Activated CD4-positive, alpha-beta memory T cell treated with anti-CD3 and anti-CD28 coated beads, Interleukin-2, amount 10 ng/mL, durations not matched to agents 7 days and 5 days (primary cell): ENCODE measurements at regions not wholly inside any gene's neighbourhood (a gene's known extent, or its start where the extent isn't known, plus 50 kb on each side); places are given as distances from the start of the nearest gene placed in this dataset.
"Not testable (repeated sequence)": the region's sequence is repeated elsewhere in the genome, so short reads cannot be mapped to it uniquely, and the experiment has no call there.

Source experiments
- CTCF ChIA-PET: fragments of 350-600 bp; sonication (Branson Sonifier 250); formaldehyde crosslinking; loops from one replicate; lab custom pipeline; 2021; ENCODE audit warnings: antibody characterized with exemption, inconsistent platforms; lab: Charles Lee
- POLR2A ChIA-PET: fragments of 350-600 bp; sonication (Branson Sonifier 250); formaldehyde crosslinking; loops from one replicate; lab custom pipeline; 2021; ENCODE audit warnings: antibody characterized with exemption; lab: Charles Lee
- DNase-seq: peaks from one replicate; pipeline ENCODE4 v3.0.0-alpha.2; 2020
- H3K27ac Mint-ChIP-seq: one replicate; pipeline ENCODE4 v1.8.0; 2021; ENCODE audit warnings: mild to moderate bottlenecking, mixed read lengths
- H3K27me3 Mint-ChIP-seq: one replicate; pipeline ENCODE4 v1.8.0; 2021; ENCODE audit warnings: mixed read lengths
- H3K36me3 Mint-ChIP-seq: one replicate; pipeline ENCODE4 v1.8.0; 2021; ENCODE audit warnings: low read depth, mixed read lengths
- H3K4me1 Mint-ChIP-seq: one replicate; pipeline ENCODE4 v1.8.0; 2021; ENCODE audit warnings: mixed read lengths
- H3K4me3 Mint-ChIP-seq: one replicate; pipeline ENCODE4 v1.8.0; 2021; ENCODE audit warnings: mild to moderate bottlenecking, mixed read lengths
- H3K9me3 Mint-ChIP-seq: one replicate; pipeline ENCODE4 v1.8.0; 2021; ENCODE audit warnings: mixed read lengths

DNA sequence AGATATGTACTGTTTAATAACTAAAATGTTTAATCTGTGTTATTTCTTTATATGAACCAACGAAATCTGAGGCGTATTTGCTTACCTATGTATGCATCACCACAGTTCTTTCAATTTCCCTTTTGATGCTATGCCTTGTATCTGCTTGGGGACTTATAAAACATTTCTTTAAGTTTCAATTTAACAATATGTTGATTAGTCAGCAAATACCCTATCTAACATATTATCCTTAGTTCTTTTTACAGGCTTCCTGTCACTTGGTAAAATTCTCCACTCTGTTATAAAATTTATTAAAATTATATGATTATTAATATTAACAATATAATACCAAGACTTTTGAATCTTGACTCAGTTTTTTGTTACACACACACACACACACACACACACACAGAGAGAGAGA, 174.3 kb downstream of the CPS1 start:
- no peak overlapping the region for H3K27ac Mint-ChIP-seq
- H3K36me3 Mint-ChIP-seq, result no peaks in the 10 kb centered on the region
- POLR2A ChIA-PET, result no interaction called here
- no peak overlapping the region for H3K4me3 Mint-ChIP-seq
- CTCF ChIA-PET, result no interaction called here
- no peak for DNase-seq
- H3K4me1 Mint-ChIP-seq, result no peaks in the 10 kb centered on the region
- H3K9me3 Mint-ChIP-seq, result peaks cover 3% of the 10 kb centered on the region
- H3K27me3 Mint-ChIP-seq, result no peaks in the 10 kb centered on the region

DNA sequence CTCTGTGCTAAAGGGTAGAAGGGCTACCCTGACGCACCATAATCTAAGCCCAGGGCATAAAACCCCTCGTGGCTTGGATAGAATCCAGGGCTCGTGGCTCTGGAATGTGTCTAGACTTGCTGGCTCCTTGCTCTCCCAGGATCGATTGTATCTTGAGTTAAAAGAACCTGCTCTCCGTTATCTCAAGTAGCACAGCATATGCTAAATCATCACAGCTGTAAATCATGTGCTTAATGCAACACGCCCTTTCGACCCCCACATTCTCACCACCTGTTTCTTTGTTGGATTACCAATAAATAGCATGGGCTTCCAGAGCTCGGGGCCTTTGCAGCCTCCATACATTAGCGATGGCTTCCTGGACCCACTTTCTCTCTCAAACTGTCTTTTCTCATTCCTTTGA, 190.4 kb downstream of the CPS1 start:
- POLR2A ChIA-PET, DNase-seq: not testable (repeated sequence)

GRCh38 chr2:210752532-210752931, 196.1 kb downstream of the CPS1 start:
- H3K4me3 Mint-ChIP-seq, result no peak overlapping the region
- H3K4me1 Mint-ChIP-seq, result no peaks in the 10 kb centered on the region
- no peaks in the 10 kb centered on the region for H3K36me3 Mint-ChIP-seq
- H3K27ac Mint-ChIP-seq, result no peak overlapping the region
- DNase-seq, result no peak
- H3K9me3 Mint-ChIP-seq, result no peaks in the 10 kb centered on the region
- CTCF ChIA-PET, result no interaction called here
- POLR2A ChIA-PET, result no interaction called here
- no peaks in the 10 kb centered on the region for H3K27me3 Mint-ChIP-seq

More for the DNA sequence above, 190.4 kb downstream of the CPS1 start:
- H3K27ac Mint-ChIP-seq, CTCF ChIA-PET, H3K36me3 Mint-ChIP-seq, H3K9me3 Mint-ChIP-seq, H3K4me3 Mint-ChIP-seq, H3K4me1 Mint-ChIP-seq, H3K27me3 Mint-ChIP-seq: not testable (repeated sequence)

DNA sequence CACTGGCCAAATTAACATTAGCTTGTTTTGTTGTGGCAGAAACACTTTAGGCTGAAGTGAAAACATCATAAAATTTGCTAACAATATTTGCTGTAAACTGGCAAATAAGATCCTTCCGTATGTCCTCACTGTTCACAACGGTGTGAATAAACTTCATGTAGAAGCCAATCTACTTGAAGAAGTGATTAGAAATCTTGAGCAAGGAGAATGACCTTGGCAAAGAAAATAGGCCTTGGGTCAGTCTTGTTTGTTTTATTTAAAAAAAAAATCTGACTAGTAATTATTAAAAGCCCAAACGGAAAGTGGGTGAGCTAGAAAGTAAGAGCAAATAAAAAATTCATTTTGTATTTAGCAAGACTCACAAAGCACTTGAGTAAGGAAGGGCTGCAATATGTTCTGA, 197.0 kb downstream of the CPS1 start:
- Mint-ChIP-seq H3K27me3 (no peaks in the 10 kb centered on the region), H3K36me3 (no peaks in the 10 kb centered on the region), H3K4me3 (no peak overlapping the region), H3K9me3 (no peaks in the 10 kb centered on the region), H3K27ac (no peak overlapping the region), H3K4me1 (no peaks in the 10 kb centered on the region)
- ChIA-PET POLR2A (no interaction called here), CTCF (no interaction called here)
- no peak for DNase-seq

- ChIA-PET CTCF (no interaction called here), POLR2A (no interaction called here)
- Mint-ChIP-seq H3K36me3 (no peaks in the 10 kb centered on the region), H3K9me3 (no peaks in the 10 kb centered on the region), H3K4me1 (no peaks in the 10 kb centered on the region), H3K27ac (no peak overlapping the region), H3K4me3 (no peak overlapping the region), H3K27me3 (no peaks in the 10 kb centered on the region)
- no peak for DNase-seq
These were observed 200.5 kb downstream of the CPS1 start for GRCh38 chr2:210756855-210757254.

- Mint-ChIP-seq H3K4me3 (no peak overlapping the region), H3K9me3 (peaks cover 3% of the 10 kb centered on the region), H3K36me3 (no peaks in the 10 kb centered on the region), H3K4me1 (no peaks in the 10 kb centered on the region), H3K27ac (no peak overlapping the region), H3K27me3 (no peaks in the 10 kb centered on the region)
- DNase-seq, result no peak
- POLR2A ChIA-PET, result no interaction called here
- CTCF ChIA-PET, result no interaction called here
These were observed 206.5 kb downstream of the CPS1 start for GRCh38 chr2:210762604-210763588.

DNA sequence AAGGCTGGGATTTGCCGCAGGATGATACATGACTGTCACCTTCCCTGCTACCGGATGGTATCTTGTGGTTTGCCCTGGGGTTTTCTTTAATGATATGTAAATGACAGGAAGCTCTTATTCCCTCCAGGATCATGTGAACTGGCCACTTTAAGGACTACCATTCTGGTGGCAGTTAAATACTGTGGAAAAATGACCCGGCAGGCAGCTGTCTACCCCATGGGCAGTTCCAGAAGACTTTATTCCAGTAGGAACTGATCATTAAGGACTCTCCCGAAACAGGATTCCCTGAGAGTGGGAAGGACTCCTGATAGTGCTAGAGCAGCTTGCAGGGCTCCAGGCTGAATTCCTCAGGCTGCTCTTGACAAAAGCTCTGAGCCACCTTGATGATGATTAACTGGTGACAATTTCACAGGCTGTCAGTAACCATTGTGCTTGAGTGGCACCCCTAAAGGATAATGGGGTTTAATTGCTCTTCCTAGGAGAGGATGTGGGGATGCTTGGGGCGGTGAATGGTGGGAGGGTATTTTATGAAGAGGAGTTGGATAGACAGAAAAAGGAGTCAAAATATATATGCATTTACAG, 212.0 kb downstream of the CPS1 start:
- H3K4me1 Mint-ChIP-seq, result no peaks in the 10 kb centered on the region
- no peak for DNase-seq
- ChIA-PET CTCF (no interaction called here), POLR2A (no interaction called here)
- no peak overlapping the region for H3K27ac Mint-ChIP-seq
- peaks cover 1% of the 10 kb centered on the region for H3K9me3 Mint-ChIP-seq
- no peaks in the 10 kb centered on the region for H3K36me3 Mint-ChIP-seq
- no peak overlapping the region for H3K4me3 Mint-ChIP-seq
- no peaks in the 10 kb centered on the region for H3K27me3 Mint-ChIP-seq

- Mint-ChIP-seq H3K4me3 (no peak overlapping the region), H3K27ac (no peak overlapping the region), H3K27me3 (no peaks in the 10 kb centered on the region), H3K36me3 (no peaks in the 10 kb centered on the region), H3K9me3 (peaks cover 3% of the 10 kb centered on the region), H3K4me1 (no peaks in the 10 kb centered on the region)
- ChIA-PET CTCF (no interaction called here), POLR2A (no interaction called here)
- DNase-seq, result no peak
These were observed 220.4 kb downstream of the CPS1 start for GRCh38 chr2:210776756-210777155.

- Mint-ChIP-seq H3K4me3 (no peak overlapping the region), H3K27me3 (no peaks in the 10 kb centered on the region), H3K4me1 (no peaks in the 10 kb centered on the region), H3K9me3 (no peaks in the 10 kb centered on the region), H3K36me3 (no peaks in the 10 kb centered on the region), H3K27ac (no peak overlapping the region)
- CTCF ChIA-PET, result no interaction called here
- no peak for DNase-seq
- POLR2A ChIA-PET, result no interaction called here
These were observed 225.8 kb downstream of the CPS1 start for GRCh38 chr2:210782222-210782621.

GRCh38 chr2:210787831-210788230, 231.4 kb downstream of the CPS1 start:
- DNase-seq, H3K36me3 Mint-ChIP-seq, H3K4me3 Mint-ChIP-seq, H3K27ac Mint-ChIP-seq, H3K9me3 Mint-ChIP-seq, H3K27me3 Mint-ChIP-seq, CTCF ChIA-PET, H3K4me1 Mint-ChIP-seq, POLR2A ChIA-PET: not testable (repeated sequence)

DNA sequence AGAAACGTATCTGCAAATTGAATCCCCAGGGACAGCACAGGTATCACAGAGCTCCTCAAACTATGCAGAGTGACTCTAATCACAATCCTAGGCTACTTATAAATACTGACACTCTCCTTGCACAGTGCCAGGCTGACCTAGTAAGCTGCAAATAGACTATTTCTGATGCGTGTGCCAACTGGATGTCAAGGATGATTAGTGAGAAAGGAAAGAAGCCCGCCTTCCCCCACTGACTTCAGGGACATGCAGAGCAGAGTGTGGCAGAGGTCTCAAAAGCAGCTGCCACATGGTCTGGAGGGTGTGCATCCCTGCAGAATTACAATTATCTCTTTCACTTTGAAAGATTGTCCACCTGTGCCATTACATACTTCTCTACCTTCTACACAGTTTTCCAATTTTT, 235.6 kb downstream of the CPS1 start:
- Mint-ChIP-seq H3K27ac (no peak overlapping the region), H3K4me3 (no peak overlapping the region), H3K36me3 (no peaks in the 10 kb centered on the region), H3K27me3 (no peaks in the 10 kb centered on the region), H3K9me3 (no peaks in the 10 kb centered on the region), H3K4me1 (no peaks in the 10 kb centered on the region)
- POLR2A ChIA-PET, result no interaction called here
- no peak for DNase-seq
- CTCF ChIA-PET, result no interaction called here

DNA sequence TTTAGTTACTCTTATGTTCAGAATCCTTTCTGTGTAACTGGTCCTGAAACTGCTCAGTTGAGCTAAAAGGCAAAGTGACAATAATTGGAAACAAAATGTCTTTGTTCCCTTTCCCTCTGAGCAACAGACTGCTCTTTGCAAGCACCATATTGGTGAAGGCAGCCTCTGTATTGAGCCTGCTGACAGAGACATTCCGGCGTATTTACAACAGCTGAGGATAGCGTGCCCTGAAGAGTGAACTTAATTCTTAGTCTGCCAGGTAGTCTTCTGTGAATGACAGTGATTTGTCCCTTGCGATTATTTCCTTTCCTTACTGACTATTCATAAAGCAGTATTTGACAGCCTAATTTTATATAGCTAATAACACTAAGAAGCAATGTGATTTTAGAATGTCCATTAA, 239.1 kb downstream of the CPS1 start:
- POLR2A ChIA-PET, result no interaction called here

GRCh38 chr2:210798180-210798579, 241.8 kb downstream of the CPS1 start:
- Mint-ChIP-seq H3K4me3 (no peak overlapping the region), H3K9me3 (no peaks in the 10 kb centered on the region), H3K27me3 (no peaks in the 10 kb centered on the region), H3K36me3 (no peaks in the 10 kb centered on the region), H3K4me1 (no peaks in the 10 kb centered on the region), H3K27ac (no peak overlapping the region)
- DNase-seq, result no peak
- POLR2A ChIA-PET, result no interaction called here
- CTCF ChIA-PET, result no interaction called here

More for the DNA sequence above, 239.1 kb downstream of the CPS1 start:
- H3K36me3 Mint-ChIP-seq, result no peaks in the 10 kb centered on the region
- no peaks in the 10 kb centered on the region for H3K4me1 Mint-ChIP-seq
- no peak overlapping the region for H3K27ac Mint-ChIP-seq
- no peak overlapping the region for H3K4me3 Mint-ChIP-seq
- no peak for DNase-seq
- CTCF ChIA-PET, result interaction anchor here (1.1 kb wide), 1 partner anchor 11 kb away, joined by 3 read pairs; no protein-coding TSS in a partner anchor
- H3K9me3 Mint-ChIP-seq, result no peaks in the 10 kb centered on the region
- H3K27me3 Mint-ChIP-seq, result no peaks in the 10 kb centered on the region
